ENCODE measurements at regions not wholly inside any gene's neighbourhood (a gene's known extent, or its start where the extent isn't known, plus 50 kb on each side); places are given as distances from the start of the nearest gene placed in this dataset.

GRCh38 chr6:156676721-156677120, 100.5 kb upstream of the ARID1B start:
- TF ChIP-seq CTCF (IDR thresholded peaks at IDR 0.05) (no peak), POLR2A (IDR thresholded peaks at IDR 0.05) (no peak), POLR2AphosphoS5 (IDR thresholded peaks at IDR 0.05) (no peak), EP300 (IDR thresholded peaks at IDR 0.05) (no peak)

Data from suprapubic skin (tissue), 4 donors.